ENCODE measurements at regions not wholly inside any gene's neighbourhood (a gene's known extent, or its start where the extent isn't known, plus 50 kb on each side); places are given as distances from the start of the nearest gene placed in this dataset.
A peak's percentile ranks its signal among the peaks of the same experiment; 100 is the strongest.
"Not testable (repeated sequence)": the region's sequence is repeated elsewhere in the genome, so short reads cannot be mapped to it uniquely, and the experiment has no call there.

DNA sequence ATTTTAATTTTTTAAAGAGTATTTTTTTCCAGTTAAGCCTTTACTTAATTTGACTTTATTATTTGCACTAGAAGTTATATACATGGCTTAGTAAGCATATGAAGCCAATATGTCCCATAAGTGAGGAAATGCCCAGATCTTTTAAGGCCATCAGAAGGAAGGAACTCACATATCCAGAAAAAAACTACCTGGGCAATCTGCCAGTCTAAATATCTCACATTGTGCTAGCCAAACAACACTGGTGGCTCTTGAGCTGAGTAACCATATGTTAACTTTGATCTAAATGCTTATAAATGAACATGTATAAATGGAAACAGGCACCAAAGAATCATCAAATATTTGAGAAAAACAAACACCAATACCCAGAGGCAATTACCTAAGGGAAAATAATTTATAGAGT lies 138.6 kb upstream of the APOOL start:
- TF ChIP-seq, protein P1, sequence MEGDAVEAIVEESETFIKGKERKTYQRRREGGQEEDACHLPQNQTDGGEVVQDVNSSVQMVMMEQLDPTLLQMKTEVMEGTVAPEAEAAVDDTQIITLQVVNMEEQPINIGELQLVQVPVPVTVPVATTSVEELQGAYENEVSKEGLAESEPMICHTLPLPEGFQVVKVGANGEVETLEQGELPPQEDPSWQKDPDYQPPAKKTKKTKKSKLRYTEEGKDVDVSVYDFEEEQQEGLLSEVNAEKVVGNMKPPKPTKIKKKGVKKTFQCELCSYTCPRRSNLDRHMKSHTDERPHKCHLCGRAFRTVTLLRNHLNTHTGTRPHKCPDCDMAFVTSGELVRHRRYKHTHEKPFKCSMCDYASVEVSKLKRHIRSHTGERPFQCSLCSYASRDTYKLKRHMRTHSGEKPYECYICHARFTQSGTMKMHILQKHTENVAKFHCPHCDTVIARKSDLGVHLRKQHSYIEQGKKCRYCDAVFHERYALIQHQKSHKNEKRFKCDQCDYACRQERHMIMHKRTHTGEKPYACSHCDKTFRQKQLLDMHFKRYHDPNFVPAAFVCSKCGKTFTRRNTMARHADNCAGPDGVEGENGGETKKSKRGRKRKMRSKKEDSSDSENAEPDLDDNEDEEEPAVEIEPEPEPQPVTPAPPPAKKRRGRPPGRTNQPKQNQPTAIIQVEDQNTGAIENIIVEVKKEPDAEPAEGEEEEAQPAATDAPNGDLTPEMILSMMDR (IDR thresholded peaks at IDR 0.05; ENCODE audit: control extremely low read depth, extremely low read depth), result no peak
- no peak overlapping the region for H3K27ac ChIP-seq (ENCODE audit: low read depth in 1 of 2, low read length in 1 of 2)
- H3K4me3 ChIP-seq, result no peak overlapping the region
- no peak overlapping the region for H3K9ac ChIP-seq (ENCODE audit: insufficient read depth in 1 of 2, low read length in 2 of 2)
- H3K36me3 ChIP-seq (ENCODE audit: control insufficient read depth in 4 of 4, insufficient read depth in 4 of 4, low read length in 4 of 4), result no peaks in the 10 kb centered on the region
- DNase-seq (peak; percentile 19 to 64 (median 63)), ATAC-seq (ENCODE audit: insufficient read depth, low FRiP score) (no peak)
- no peaks in the 10 kb centered on the region for H3K4me1 ChIP-seq (ENCODE audit: control insufficient read depth in 5 of 5, insufficient read depth in 5 of 5, low read length in 5 of 5)
- H3K9me3 ChIP-seq (ENCODE audit: control insufficient read depth in 4 of 4, insufficient read depth in 3 of 4, low read length in 3 of 4), result peaks cover 0 to 5% (median 0%) of the 10 kb centered on the region in 4 donors
- no peaks in the 10 kb centered on the region for H3K27me3 ChIP-seq (ENCODE audit: control insufficient read depth in 3 of 3, insufficient read depth in 3 of 3, low read length in 2 of 3)

DNA sequence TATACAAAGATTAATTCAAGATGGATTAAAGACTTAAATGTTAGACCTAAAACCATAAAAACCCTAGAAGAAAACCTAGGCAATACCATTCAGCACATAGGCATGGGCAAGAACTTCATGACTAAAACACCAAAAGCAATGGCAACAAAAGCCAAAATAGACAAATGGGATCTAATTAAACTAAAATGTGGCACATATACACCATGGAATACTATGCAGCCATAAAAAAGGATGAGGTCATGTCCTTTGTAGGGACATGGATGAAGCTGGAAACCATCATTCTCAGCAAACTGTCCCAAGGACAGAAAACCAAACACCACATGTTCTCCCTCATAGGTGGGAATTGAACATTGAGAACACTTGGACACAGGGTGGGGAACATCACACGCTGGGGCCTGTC lies 133.4 kb upstream of the APOOL start:
- not testable (repeated sequence) for H3K4me3 ChIP-seq; H3K27ac ChIP-seq (ENCODE audit: low read depth in 1 of 2, low read length in 1 of 2); H3K9ac ChIP-seq (ENCODE audit: insufficient read depth in 1 of 2, low read length in 2 of 2); ATAC-seq (ENCODE audit: insufficient read depth, low FRiP score); H3K27me3 ChIP-seq (ENCODE audit: control insufficient read depth in 3 of 3, insufficient read depth in 3 of 3, low read length in 2 of 3); H3K36me3 ChIP-seq (ENCODE audit: control insufficient read depth in 4 of 4, insufficient read depth in 4 of 4, low read length in 4 of 4); H3K4me1 ChIP-seq (ENCODE audit: control insufficient read depth in 5 of 5, insufficient read depth in 5 of 5, low read length in 5 of 5); DNase-seq; H3K9me3 ChIP-seq (ENCODE audit: control insufficient read depth in 4 of 4, insufficient read depth in 3 of 4, low read length in 3 of 4)
- 61 to 100% methylated on average over 1 of the region's 1 CpG for WGBS, 2 donors

DNA sequence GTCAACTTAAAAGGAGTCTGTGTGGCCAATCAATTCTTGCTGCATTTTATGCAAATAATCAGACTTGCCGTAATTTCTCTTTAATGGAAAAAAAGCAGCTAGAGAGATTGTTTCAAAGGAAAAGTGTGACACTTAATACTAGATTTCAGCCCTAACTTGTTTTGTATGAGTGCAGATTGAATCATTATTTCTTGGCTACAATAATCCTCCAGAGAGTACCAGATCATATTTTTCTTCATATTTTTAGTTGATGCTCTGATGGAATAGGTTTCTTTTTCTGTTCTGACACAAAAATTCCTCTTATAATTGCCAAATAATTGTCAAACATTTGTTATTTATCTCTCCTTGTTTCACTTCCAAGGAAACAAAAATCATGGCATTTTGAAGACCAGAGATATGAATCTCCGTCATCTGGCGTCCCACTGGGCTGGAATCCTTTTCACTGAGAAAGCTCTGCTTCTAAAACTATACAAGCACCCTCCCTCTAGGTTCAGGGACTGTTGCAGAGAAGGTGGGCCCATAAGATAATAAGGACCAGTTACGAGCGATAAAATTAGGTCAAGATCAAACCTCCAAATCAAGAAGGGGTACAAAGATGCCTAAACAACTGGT lies 131.4 kb upstream of the APOOL start:
- DNase-seq; H3K4me1 ChIP-seq (ENCODE audit: control insufficient read depth in 5 of 5, insufficient read depth in 5 of 5, low read length in 5 of 5); ATAC-seq (ENCODE audit: insufficient read depth, low FRiP score); H3K9ac ChIP-seq (ENCODE audit: insufficient read depth in 1 of 2, low read length in 2 of 2); H3K27ac ChIP-seq (ENCODE audit: low read depth in 1 of 2, low read length in 1 of 2); H3K4me3 ChIP-seq; H3K36me3 ChIP-seq (ENCODE audit: control insufficient read depth in 4 of 4, insufficient read depth in 4 of 4, low read length in 4 of 4); H3K27me3 ChIP-seq (ENCODE audit: control insufficient read depth in 3 of 3, insufficient read depth in 3 of 3, low read length in 2 of 3); H3K9me3 ChIP-seq (ENCODE audit: control insufficient read depth in 4 of 4, insufficient read depth in 3 of 4, low read length in 3 of 4): not testable (repeated sequence)
- WGBS, 2 donors, result 76 to 80% methylated on average over 3 to 5 of the region's 5 CpGs

DNA sequence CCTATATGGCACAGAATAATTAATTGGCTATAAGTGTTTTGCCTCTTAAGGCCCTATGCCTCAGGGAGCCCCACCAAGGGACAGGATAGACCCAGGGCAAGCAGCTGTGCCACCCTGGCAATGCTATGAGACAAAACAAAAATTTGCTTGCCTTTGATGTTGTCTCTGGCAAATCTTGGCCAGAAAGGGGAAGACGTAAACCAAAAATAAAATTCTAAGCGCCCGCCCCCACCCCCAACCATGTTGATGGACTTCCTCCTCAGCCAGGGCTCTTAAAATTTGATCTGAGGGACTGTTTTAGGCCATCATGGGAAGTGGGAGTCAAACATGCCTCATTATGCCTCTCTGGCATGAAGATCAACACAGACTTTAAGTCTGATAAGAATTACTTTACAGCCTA lies 130.5 kb upstream of the APOOL start:
- no peak overlapping the region for H3K4me3 ChIP-seq
- no peaks in the 10 kb centered on the region for H3K36me3 ChIP-seq (ENCODE audit: control insufficient read depth in 4 of 4, insufficient read depth in 4 of 4, low read length in 4 of 4)
- no peak overlapping the region for H3K9ac ChIP-seq (ENCODE audit: insufficient read depth in 1 of 2, low read length in 2 of 2)
- ATAC-seq (ENCODE audit: insufficient read depth, low FRiP score) (no peak), DNase-seq (no peak)
- H3K9me3 ChIP-seq (ENCODE audit: control insufficient read depth in 4 of 4, insufficient read depth in 3 of 4, low read length in 3 of 4), result peaks cover 0 to 3% (median 0%) of the 10 kb centered on the region in 4 donors
- TF ChIP-seq, protein P1 (IDR thresholded peaks at IDR 0.05; ENCODE audit: control extremely low read depth, extremely low read depth), result no peak
- WGBS, 2 donors, result 52 to 72% methylated on average over 3 of the region's 3 CpGs
- H3K27ac ChIP-seq (ENCODE audit: low read depth in 1 of 2, low read length in 1 of 2), result no peak overlapping the region
- no peaks in the 10 kb centered on the region for H3K27me3 ChIP-seq (ENCODE audit: control insufficient read depth in 3 of 3, insufficient read depth in 3 of 3, low read length in 2 of 3)
- no peaks in the 10 kb centered on the region for H3K4me1 ChIP-seq (ENCODE audit: control insufficient read depth in 5 of 5, insufficient read depth in 5 of 5, low read length in 5 of 5)
